GM12873 (cell line): ENCODE measurements at regions not wholly inside any gene's neighbourhood (a gene's known extent, or its start where the extent isn't known, plus 50 kb on each side); places are given as distances from the start of the nearest gene placed in this dataset.

Source experiments
- TF ChIP-seq, protein P1 (sequence below): IDR thresholded peaks from 2 replicates; pipeline ENCODE4 v1.5.1; 2012; ENCODE audit warnings: low read depth, mild to moderate bottlenecking, moderate library complexity, low read length, control low read depth; ENCODE audit not compliant: insufficient read depth; ENCODE audit errors: missing control alignments

DNA sequence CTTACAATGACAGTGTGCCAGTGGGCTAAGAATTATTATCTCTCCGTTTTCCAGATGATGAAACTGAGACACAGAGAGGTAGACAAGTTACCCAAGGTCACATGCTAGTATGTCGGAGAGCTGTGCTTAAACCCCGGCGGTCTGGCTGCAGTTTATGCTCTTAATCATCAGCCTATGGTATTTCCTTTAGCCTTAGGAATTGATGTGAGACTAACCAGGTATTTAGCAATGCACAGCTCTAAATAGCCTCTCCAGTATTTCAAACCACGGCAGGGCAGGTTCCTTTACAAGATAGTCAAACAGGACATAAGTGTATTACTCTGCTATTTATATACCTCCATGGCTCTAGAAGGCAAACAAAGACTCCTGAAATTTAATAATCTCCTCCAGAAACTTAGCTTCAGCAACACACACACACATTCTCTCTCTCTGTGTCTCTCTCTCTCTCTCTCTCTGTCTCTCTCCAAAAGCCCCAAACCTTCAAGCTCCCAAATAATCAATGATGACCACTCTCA is 142.0 kb upstream of the ZNF217 start:
- TF ChIP-seq, protein P1, sequence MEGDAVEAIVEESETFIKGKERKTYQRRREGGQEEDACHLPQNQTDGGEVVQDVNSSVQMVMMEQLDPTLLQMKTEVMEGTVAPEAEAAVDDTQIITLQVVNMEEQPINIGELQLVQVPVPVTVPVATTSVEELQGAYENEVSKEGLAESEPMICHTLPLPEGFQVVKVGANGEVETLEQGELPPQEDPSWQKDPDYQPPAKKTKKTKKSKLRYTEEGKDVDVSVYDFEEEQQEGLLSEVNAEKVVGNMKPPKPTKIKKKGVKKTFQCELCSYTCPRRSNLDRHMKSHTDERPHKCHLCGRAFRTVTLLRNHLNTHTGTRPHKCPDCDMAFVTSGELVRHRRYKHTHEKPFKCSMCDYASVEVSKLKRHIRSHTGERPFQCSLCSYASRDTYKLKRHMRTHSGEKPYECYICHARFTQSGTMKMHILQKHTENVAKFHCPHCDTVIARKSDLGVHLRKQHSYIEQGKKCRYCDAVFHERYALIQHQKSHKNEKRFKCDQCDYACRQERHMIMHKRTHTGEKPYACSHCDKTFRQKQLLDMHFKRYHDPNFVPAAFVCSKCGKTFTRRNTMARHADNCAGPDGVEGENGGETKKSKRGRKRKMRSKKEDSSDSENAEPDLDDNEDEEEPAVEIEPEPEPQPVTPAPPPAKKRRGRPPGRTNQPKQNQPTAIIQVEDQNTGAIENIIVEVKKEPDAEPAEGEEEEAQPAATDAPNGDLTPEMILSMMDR = no peak

DNA sequence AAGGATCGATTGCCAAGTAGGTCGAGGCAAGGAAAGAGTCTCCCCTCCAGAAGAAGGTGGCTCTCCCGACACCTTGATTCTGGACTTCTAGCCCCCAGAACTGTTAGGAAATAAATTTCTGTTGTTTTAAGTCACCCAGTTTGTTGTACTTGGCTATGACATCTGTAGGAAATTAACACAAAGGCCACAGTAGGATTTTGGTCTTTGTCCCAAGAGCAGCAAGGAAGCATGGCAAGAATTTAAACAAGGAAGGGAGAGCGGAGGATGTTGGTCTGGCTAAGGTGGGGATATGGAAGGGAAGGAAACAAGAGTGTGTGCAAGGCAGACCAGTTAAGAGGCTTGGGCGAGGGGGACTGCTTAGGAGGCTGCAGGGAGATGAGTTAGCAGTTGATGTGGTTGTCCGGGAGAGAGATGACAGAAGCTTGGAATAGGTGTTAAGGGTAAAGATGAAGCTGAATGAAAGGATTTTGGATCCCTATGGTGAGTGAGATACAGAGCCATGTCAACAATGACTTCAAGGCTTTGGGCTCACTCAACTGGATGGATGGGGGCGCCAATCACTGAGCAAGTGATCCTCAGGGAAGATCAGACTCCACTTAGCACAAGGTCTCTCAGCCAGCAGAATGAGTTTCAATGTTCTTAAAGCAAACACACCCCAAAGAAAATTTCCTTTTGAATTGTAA is 140.5 kb upstream of the ZNF217 start:
- TF ChIP-seq, protein P1 = no peak

DNA sequence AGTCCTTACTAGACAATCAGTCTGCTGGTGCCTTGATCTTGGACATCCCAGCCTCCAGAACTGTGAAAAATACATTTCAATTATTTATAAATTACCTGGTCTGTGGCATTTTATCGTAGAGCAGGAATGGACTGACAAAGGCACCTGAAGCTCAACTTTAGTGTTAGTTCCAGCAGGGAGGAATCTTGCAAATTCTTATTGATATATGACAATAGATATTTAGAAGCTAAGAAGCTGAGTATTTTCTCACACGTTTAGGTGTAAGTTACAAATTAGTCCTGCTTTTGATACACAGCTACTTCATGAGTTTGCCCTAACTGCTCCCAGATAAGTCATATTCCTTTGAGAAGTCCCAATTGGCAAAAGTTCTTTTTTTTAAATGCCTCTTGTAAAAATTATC is 138.0 kb upstream of the ZNF217 start:
- TF ChIP-seq, protein P1 = no peak

DNA sequence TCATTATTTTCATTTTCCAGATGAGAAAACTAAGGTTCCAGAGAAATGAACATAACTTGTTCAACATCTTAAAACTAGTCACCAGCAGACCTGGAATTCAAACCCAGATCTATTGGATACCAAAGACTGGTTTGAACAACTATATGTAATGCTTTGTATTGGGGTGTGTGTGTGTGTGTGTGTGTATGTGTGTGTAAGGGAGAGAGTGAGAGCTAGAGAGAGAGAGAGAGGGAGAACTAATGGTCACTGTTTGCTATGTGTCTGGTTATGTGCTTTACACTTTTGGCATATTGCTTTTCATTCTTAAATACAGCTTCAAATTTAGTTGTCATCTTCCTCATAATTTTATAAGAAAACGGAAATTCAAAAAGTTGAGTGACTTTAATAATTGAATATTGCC is 134.7 kb upstream of the ZNF217 start:
- TF ChIP-seq, protein P1 = no peak

GRCh38 chr20:53725575-53725970 is 131.9 kb upstream of the ZNF217 start:
- TF ChIP-seq, protein P1 = no peak

GRCh38 chr20:53723621-53724020 is 130.0 kb upstream of the ZNF217 start:
- TF ChIP-seq, protein P1 = no peak

- TF ChIP-seq, protein P1 = no peak
Observed at GRCh38 chr20:53723045-53723444, 129.4 kb upstream of the ZNF217 start.
